ENCODE measurements at regions not wholly inside any gene's neighbourhood (a gene's known extent, or its start where the extent isn't known, plus 50 kb on each side); places are given as distances from the start of the nearest gene placed in this dataset.

DNA sequence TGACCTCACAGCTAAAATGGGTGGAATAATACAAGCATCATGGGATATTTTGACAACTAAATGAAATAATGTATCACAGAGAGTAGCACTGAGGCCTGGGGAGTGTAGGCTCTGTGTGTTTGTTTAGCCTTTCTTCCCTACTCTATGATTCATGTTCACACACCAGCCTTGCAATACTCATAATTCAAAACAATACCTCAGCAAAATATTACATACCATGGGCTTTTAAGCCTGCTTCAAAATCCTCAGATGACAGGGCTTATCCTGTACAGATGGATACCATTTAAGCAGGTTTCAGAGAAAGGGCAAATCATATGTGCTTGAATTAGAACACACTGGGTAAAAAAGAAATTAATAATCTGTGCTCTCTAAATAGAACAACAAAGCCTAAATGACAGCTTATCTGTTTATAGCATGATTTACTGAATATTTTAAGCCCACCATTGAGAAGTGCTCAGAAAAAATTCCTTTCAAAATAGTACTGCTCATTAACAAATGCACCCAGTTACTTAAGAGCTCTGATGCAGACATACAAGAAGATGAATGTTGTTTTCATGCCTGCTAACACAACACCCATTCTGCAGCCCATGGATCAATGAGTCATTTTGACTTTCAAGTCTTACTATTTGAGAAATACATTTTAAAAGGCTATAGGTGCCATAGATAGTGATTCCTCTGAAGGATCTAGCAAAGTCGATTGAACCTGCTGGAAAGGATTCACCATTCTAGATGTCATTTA, 84.9 kb upstream of the ADAMTS20 start:
- no peaks in the 10 kb centered on the region for H3K36me3 ChIP-seq (ENCODE audit: control insufficient read depth in 2 of 2, extremely low read depth in 1 of 2, insufficient read depth in 1 of 2, low read length in 1 of 2)
- no peaks in the 10 kb centered on the region for H3K9me3 ChIP-seq
- Mint-ChIP-seq H3K9me3 (no peaks in the 10 kb centered on the region), H3K36me3 (no peaks in the 10 kb centered on the region), H3K4me1 (no peaks in the 10 kb centered on the region), H3K4me3 (no peak overlapping the region), H3K27ac (no peak overlapping the region), H3K27me3 (peaks cover 11 to 15% of the 10 kb centered on the region in 2 donors)
- no peak overlapping the region for H3K4me3 ChIP-seq (ENCODE audit: control insufficient read depth in 1 of 2, extremely low read depth in 1 of 2, low read length in 1 of 2)
- POLR2A ChIA-PET: no interaction called here
- no peak for DNase-seq
- H3K27ac ChIP-seq (ENCODE audit: low read length): no peak overlapping the region
- no CpG with 5 or more reads among the region's 1 CpG for WGBS (ENCODE audit: insufficient coverage)
- no peak for ATAC-seq (replicated peaks in 1 of 4)
- no peaks in the 10 kb centered on the region for H3K4me1 ChIP-seq (ENCODE audit: control insufficient read depth in 1 of 2, extremely low read depth in 1 of 2, insufficient read depth in 2 of 2, low read length in 2 of 2)
- H3K27me3 ChIP-seq (replicated peaks in 1 of 2; ENCODE audit: control insufficient read depth in 2 of 2, extremely low read depth in 1 of 2, insufficient read depth in 2 of 2, low read length in 1 of 2): no peaks in the 10 kb centered on the region
- CTCF ChIA-PET: no interaction called here

DNA sequence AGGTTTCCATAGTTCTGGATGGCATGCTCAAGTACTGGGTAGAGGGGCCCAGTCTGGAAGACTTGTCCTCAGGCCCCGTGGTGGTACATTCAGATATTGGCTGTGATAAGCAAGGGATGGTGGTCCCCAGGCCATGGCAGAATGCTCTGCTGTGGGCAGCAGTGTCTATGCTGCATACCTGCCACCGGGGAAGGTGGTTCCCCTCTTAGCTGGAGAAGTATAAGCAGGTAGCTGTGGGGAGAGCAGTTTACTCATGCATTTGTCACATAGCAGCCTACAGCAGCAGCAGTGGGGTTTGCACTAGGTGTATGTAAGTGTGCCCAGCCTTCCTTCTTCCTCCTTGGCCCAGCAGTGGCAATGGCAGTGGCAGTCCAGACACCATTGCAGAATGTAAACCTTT, 69.3 kb upstream of the ADAMTS20 start:
- Mint-ChIP-seq H3K9me3 (no peaks in the 10 kb centered on the region), H3K27ac (no peak overlapping the region), H3K27me3 (peaks cover 0 to 6% of the 10 kb centered on the region in 2 donors), H3K36me3 (no peaks in the 10 kb centered on the region), H3K4me3 (no peak overlapping the region), H3K4me1 (no peaks in the 10 kb centered on the region)
- Histone ChIP-seq H3K36me3 (ENCODE audit: control insufficient read depth in 2 of 2, extremely low read depth in 1 of 2, insufficient read depth in 1 of 2, low read length in 1 of 2) (no peaks in the 10 kb centered on the region), H3K27me3 (replicated peaks in 1 of 2; ENCODE audit: control insufficient read depth in 2 of 2, extremely low read depth in 1 of 2, insufficient read depth in 2 of 2, low read length in 1 of 2) (no peaks in the 10 kb centered on the region), H3K4me1 (ENCODE audit: control insufficient read depth in 1 of 2, extremely low read depth in 1 of 2, insufficient read depth in 2 of 2, low read length in 2 of 2) (no peaks in the 10 kb centered on the region), H3K27ac (ENCODE audit: low read length) (no peak overlapping the region), H3K4me3 (ENCODE audit: control insufficient read depth in 1 of 2, extremely low read depth in 1 of 2, low read length in 1 of 2) (no peak overlapping the region), H3K9me3 (no peaks in the 10 kb centered on the region)
- 73% methylated on average over 2 of the region's 2 CpGs for WGBS (ENCODE audit: insufficient coverage)
- no peak for DNase-seq
- ChIA-PET CTCF (no interaction called here), POLR2A (no interaction called here)
- no peak for ATAC-seq (replicated peaks in 1 of 4)

DNA sequence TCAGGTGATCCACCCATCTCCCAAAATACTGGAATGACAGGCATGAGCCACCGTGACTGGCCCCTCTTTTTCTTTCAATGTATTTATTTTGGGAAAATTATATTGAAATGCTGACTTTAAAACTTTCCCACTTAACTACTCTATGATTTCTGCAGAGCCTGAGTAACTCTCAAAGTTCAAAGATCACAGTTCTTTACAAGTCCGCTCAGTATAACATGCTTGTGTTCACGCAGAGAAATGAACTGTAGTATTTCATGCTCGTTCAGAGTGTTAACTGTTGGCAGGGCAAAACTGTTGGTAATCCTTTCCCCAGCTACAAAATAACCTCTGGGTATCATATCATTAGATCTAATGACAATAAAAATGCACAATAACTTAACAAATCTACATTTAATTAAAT, 50.7 kb upstream of the ADAMTS20 start:
- Mint-ChIP-seq H3K36me3 (no peaks in the 10 kb centered on the region), H3K27ac (no peak overlapping the region), H3K4me3 (no peak overlapping the region), H3K4me1 (no peaks in the 10 kb centered on the region), H3K9me3 (no peaks in the 10 kb centered on the region), H3K27me3 (peaks cover 0 to 6% of the 10 kb centered on the region in 2 donors)
- no peaks in the 10 kb centered on the region for H3K36me3 ChIP-seq (ENCODE audit: control insufficient read depth in 2 of 2, extremely low read depth in 1 of 2, insufficient read depth in 1 of 2, low read length in 1 of 2)
- H3K9me3 ChIP-seq: no peaks in the 10 kb centered on the region
- H3K27ac ChIP-seq (ENCODE audit: low read length): no peak overlapping the region
- no peak overlapping the region for H3K4me3 ChIP-seq (ENCODE audit: control insufficient read depth in 1 of 2, extremely low read depth in 1 of 2, low read length in 1 of 2)
- WGBS (ENCODE audit: insufficient coverage): no CpG with 5 or more reads among the region's 4 CpGs
- ChIA-PET CTCF (no interaction called here), POLR2A (no interaction called here)
- DNase-seq (no peak), ATAC-seq (replicated peaks in 1 of 4) (no peak)
- H3K4me1 ChIP-seq (ENCODE audit: control insufficient read depth in 1 of 2, extremely low read depth in 1 of 2, insufficient read depth in 2 of 2, low read length in 2 of 2): no peaks in the 10 kb centered on the region
- H3K27me3 ChIP-seq (replicated peaks in 1 of 2; ENCODE audit: control insufficient read depth in 2 of 2, extremely low read depth in 1 of 2, insufficient read depth in 2 of 2, low read length in 1 of 2): no peaks in the 10 kb centered on the region

Measured in T-cell (primary cell).